ENCODE measurements at regions not wholly inside any gene's neighbourhood (a gene's known extent, or its start where the extent isn't known, plus 50 kb on each side); places are given as distances from the start of the nearest gene placed in this dataset.

DNA sequence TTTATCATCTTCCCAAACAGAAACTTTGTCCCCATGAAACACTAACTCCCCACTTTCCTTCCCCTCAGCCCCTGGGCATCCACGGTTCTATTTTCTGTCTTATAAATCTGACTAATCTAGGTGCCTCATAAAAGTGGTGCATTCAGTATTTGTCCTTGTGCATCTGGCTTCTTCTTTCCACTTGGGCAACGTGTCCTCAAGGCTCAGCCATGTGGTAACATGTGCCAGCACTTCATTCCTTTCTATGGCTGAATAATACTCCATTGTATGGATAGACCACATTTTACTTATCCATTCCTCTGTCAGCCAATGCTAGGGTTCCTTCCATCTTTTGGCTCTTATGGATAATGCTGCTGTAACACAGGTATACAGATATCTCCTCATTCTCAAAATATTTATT is 305.0 kb upstream of the RUNX1 start:
- POLR2A ChIA-PET = no interaction called here
- H3K4me3 Mint-ChIP-seq = no peak overlapping the region
- H3K9me3 Mint-ChIP-seq = no peaks in the 10 kb centered on the region
- intact Hi-C loops (cut with micrococcal nuclease) = no loop called here
- no peak for ATAC-seq (ENCODE audit: low read depth)
- CTCF ChIA-PET = no interaction called here
- no peak overlapping the region for H3K27ac Mint-ChIP-seq
- TF ChIP-seq, protein P1, sequence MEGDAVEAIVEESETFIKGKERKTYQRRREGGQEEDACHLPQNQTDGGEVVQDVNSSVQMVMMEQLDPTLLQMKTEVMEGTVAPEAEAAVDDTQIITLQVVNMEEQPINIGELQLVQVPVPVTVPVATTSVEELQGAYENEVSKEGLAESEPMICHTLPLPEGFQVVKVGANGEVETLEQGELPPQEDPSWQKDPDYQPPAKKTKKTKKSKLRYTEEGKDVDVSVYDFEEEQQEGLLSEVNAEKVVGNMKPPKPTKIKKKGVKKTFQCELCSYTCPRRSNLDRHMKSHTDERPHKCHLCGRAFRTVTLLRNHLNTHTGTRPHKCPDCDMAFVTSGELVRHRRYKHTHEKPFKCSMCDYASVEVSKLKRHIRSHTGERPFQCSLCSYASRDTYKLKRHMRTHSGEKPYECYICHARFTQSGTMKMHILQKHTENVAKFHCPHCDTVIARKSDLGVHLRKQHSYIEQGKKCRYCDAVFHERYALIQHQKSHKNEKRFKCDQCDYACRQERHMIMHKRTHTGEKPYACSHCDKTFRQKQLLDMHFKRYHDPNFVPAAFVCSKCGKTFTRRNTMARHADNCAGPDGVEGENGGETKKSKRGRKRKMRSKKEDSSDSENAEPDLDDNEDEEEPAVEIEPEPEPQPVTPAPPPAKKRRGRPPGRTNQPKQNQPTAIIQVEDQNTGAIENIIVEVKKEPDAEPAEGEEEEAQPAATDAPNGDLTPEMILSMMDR (IDR thresholded peaks at IDR 0.05) = no peak
- no peak for DNase-seq
- H3K36me3 Mint-ChIP-seq (ENCODE audit: low read depth) = no peaks in the 10 kb centered on the region
- H3K4me1 Mint-ChIP-seq = peaks cover 7% of the 10 kb centered on the region
- no peaks in the 10 kb centered on the region for H3K27me3 Mint-ChIP-seq

DNA sequence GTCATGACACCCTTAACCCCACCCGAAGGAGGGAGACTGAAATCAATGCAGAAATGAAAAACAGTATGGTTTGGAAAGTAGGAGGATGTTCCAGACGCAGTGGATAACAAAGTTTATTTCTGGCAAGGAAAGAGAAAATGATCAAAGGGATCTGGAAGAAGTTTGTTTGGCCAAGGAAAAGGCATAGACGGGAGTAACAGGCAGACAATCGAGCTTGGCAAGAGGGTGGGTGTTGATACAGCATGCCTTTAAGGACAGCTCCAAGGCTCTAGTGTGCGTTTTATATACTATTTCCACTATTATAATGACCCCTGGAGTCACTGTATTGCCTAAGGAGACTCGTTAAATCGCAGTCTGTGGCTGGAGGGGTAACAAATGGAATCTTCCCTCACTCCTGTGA is 303.7 kb upstream of the RUNX1 start:
- peaks cover 5% of the 10 kb centered on the region for H3K4me1 Mint-ChIP-seq
- H3K27me3 Mint-ChIP-seq = no peaks in the 10 kb centered on the region
- intact Hi-C loops (cut with micrococcal nuclease) = no loop called here
- no peak for ATAC-seq (ENCODE audit: low read depth)
- no peaks in the 10 kb centered on the region for H3K9me3 Mint-ChIP-seq
- ChIA-PET POLR2A (no interaction called here), CTCF (no interaction called here)
- H3K27ac Mint-ChIP-seq = no peak overlapping the region
- DNase-seq = no peak
- no peaks in the 10 kb centered on the region for H3K36me3 Mint-ChIP-seq (ENCODE audit: low read depth)
- H3K4me3 Mint-ChIP-seq = no peak overlapping the region
- TF ChIP-seq, protein P1 (IDR thresholded peaks at IDR 0.05) = no peak

DNA sequence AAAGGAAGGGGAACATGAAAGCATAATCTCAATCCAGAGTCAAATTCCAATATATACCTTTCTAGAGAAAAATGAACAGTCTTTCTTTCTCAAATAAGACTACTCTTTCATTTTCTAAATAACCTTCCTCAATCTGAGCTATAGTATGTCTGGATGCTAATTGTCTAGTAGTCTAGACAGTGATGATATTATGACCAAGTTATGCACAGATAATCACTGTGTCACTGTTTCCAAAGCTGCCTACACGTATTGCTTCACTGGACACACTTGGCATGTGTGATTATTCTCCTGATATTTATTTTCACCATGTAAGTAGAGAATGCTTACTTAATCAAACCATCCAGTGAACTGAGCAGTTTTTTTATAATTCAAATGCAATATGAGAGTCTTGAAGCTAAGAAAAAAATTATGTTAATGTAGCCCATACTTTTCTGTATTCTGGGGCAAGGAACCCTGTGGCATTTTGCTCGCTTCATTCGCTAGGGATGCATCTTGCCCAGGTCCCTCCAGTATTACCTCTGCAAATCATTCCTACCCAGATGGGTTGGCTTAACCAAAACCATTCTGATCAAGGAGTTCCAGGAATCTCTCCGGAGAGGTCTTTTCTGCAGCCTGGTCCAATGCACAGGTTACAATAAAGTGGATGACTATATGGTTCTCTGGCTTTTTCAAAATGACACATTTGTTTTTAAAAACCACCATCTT is 303.1 kb upstream of the RUNX1 start:
- POLR2A ChIA-PET = interaction anchor here (0.7 kb wide), 1 partner anchor 545 kb away, joined by 3 read pairs; no protein-coding TSS in a partner anchor
- Mint-ChIP-seq H3K4me3 (no peak overlapping the region), H3K9me3 (no peaks in the 10 kb centered on the region), H3K4me1 (no peaks in the 10 kb centered on the region), H3K27me3 (no peaks in the 10 kb centered on the region), H3K36me3 (ENCODE audit: low read depth) (no peaks in the 10 kb centered on the region), H3K27ac (no peak overlapping the region)
- intact Hi-C loops (cut with micrococcal nuclease) = no loop called here
- CTCF ChIA-PET = no interaction called here
- no peak for ATAC-seq (ENCODE audit: low read depth)
- DNase-seq = no peak
- TF ChIP-seq, protein P1 (IDR thresholded peaks at IDR 0.05) = no peak

DNA sequence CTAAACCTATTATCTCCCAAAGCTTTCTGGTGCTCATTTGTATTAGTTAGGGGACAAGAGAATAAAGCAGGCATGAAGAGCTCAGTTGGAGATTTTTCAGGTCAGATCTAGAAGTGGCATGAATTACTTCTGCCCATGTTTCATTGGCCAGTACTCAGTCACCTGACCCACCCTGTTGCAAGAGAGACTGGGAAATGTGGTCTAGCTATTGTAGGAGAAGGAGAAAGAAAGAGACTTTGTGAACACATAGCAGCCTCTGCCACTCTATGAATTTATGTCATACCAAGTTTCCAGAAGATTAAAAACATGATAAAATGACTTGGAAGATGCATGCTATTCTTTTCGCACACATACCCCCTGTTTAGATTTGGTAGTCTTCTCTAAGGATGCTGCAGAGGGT is 302.3 kb upstream of the RUNX1 start:
- ATAC-seq (ENCODE audit: low read depth) (no peak), DNase-seq (no peak)
- ChIA-PET POLR2A (interaction anchor here (0.7 kb wide), 1 partner anchor 544 kb away, joined by 3 read pairs; no protein-coding TSS in a partner anchor), CTCF (no interaction called here)
- no peak overlapping the region for H3K4me3 Mint-ChIP-seq
- H3K4me1 Mint-ChIP-seq = no peaks in the 10 kb centered on the region
- H3K27me3 Mint-ChIP-seq = no peaks in the 10 kb centered on the region
- H3K9me3 Mint-ChIP-seq = no peaks in the 10 kb centered on the region
- intact Hi-C loops (cut with micrococcal nuclease) = no loop called here
- H3K27ac Mint-ChIP-seq = no peak overlapping the region
- TF ChIP-seq, protein P1 (IDR thresholded peaks at IDR 0.05) = no peak
- no peaks in the 10 kb centered on the region for H3K36me3 Mint-ChIP-seq (ENCODE audit: low read depth)

DNA sequence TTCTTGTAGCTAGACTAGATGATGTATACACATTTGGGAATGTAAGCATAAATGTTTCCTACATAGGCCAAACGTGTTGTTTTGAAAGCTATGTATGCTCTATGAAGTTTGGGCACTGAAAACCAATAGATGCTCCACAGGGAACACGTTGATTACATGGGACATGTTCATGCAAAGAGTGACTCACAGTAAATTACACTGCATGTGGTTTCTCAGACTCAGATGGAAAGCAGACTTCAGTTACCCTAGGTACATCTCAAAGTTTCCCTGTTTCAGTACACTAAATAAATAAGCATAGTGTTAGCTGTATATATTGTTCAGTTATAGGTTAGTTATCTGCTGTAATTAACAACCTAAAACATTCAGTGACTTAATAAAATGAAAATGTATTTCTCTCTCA is 301.9 kb upstream of the RUNX1 start:
- ChIA-PET CTCF (no interaction called here), POLR2A (no interaction called here)
- Mint-ChIP-seq H3K9me3 (no peaks in the 10 kb centered on the region), H3K4me3 (no peak overlapping the region), H3K27me3 (no peaks in the 10 kb centered on the region), H3K36me3 (ENCODE audit: low read depth) (no peaks in the 10 kb centered on the region), H3K27ac (no peak overlapping the region), H3K4me1 (no peaks in the 10 kb centered on the region)
- DNase-seq (no peak), ATAC-seq (ENCODE audit: low read depth) (no peak)
- TF ChIP-seq, protein P1 (IDR thresholded peaks at IDR 0.05) = no peak
- intact Hi-C loops (cut with micrococcal nuclease) = no loop called here

Data from activated B cell treated with CpG ODN at 0.5 μM for 24 hours (primary cell).